H1 (cell line): ENCODE measurements at regions not wholly inside any gene's neighbourhood (a gene's known extent, or its start where the extent isn't known, plus 50 kb on each side); places are given as distances from the start of the nearest gene placed in this dataset.

ENCODE experiments used
- CTCF ChIA-PET: fragments of 300-600 bp; sonication (Branson Sonifier 250); formaldehyde crosslinking; loops from one replicate; lab custom pipeline; 2021; ENCODE audit not compliant: partially characterized antibody; lab: Charles Lee
- POLR2A ChIA-PET: fragments of 300-600 bp; sonication (Branson Sonifier 250); formaldehyde crosslinking; loops from one replicate; lab custom pipeline; 2021; ENCODE audit warnings: inconsistent platforms; ENCODE audit not compliant: partially characterized antibody; lab: Charles Lee
- DNase-seq, 2 experiments: peaks; one replicate each; pipeline versions ENCODE4 v3.0.0 to v3.0.0-alpha.2; 2010 to 2022; ENCODE audit warnings: low spot score in 2 of 2, low read depth in 1 of 2, mixed read lengths in 1 of 2
- FAIRE-seq: peaks from 2 replicates; lab custom pipeline; 2011; peaks lifted over from hg19 to GRCh38; lab: Jason Lieb, UNC
- H2AFZ ChIP-seq: 2 replicates; pipeline ENCODE4 v1.8.1; 2012; ENCODE audit warnings: low read length, inconsistent platforms
- H2AK5ac ChIP-seq: 2 replicates; pipeline ENCODE4 v1.6.1; 2013; ENCODE audit warnings: low read depth, low read length
- H2BK120ac ChIP-seq: replicated peaks from 2 replicates; pipeline ENCODE3; 2013; ENCODE audit warnings: low read depth, low read length, inconsistent platforms
- H2BK12ac ChIP-seq: 2 replicates; pipeline ENCODE4 v1.6.1; 2013; ENCODE audit warnings: low read depth, low read length
- H2BK15ac ChIP-seq: 2 replicates; pipeline ENCODE4 v1.6.1; 2013; ENCODE audit warnings: low read length
- H2BK20ac ChIP-seq: 2 replicates; pipeline ENCODE4 v1.6.1; 2013; ENCODE audit warnings: low read length
- H2BK5ac ChIP-seq: 2 replicates; pipeline ENCODE4 v1.6.1; 2013; ENCODE audit warnings: low read depth, low read length
- H3K14ac ChIP-seq: 2 replicates; pipeline ENCODE4 v1.6.1; 2013; ENCODE audit warnings: inconsistent platforms; ENCODE audit not compliant: insufficient read length
- H3K18ac ChIP-seq: 2 replicates; pipeline ENCODE4 v1.6.1; 2013; ENCODE audit warnings: low read length; ENCODE audit errors: extremely low read depth
- H3K23ac ChIP-seq: 2 replicates; pipeline ENCODE4 v1.6.1; 2013; ENCODE audit warnings: inconsistent platforms; ENCODE audit not compliant: insufficient read length
- H3K23me2 ChIP-seq: 2 replicates; pipeline ENCODE4 v1.6.1; 2013; ENCODE audit warnings: low read depth, low read length
- H3K27ac ChIP-seq: 2 replicates; pipeline ENCODE4 v1.6.1; 2011; ENCODE audit warnings: low read depth, low read length, inconsistent platforms
- H3K27me3 ChIP-seq, 4 experiments: replicated peaks in 1 of 4; 1 replicate in 1 of 4; 2 replicates in 3 of 4; pipeline versions ENCODE4 v1.6.1 to v1.8.1; 2011 to 2013; ENCODE audit warnings: low read length in 3 of 4, mild to moderate bottlenecking in 3 of 4, inconsistent platforms in 2 of 4, mixed read lengths in 2 of 4, moderate library complexity in 1 of 4; ENCODE audit not compliant: control insufficient read depth in 3 of 4, insufficient read depth in 3 of 4; ENCODE audit errors: extremely low read depth in 1 of 4
- H3K36me3 ChIP-seq, 4 experiments: 2 replicates each; pipeline versions ENCODE4 v1.6.1 to v1.8.1; 2011 to 2013; ENCODE audit warnings: mild to moderate bottlenecking in 4 of 4, low read length in 3 of 4, moderate library complexity in 2 of 4, control low read depth in 1 of 4, inconsistent platforms in 1 of 4; ENCODE audit not compliant: insufficient read depth in 4 of 4, control insufficient read depth in 2 of 4
- H3K4ac ChIP-seq: replicated peaks from 2 replicates; pipeline ENCODE3; 2013; ENCODE audit warnings: low read length, low read depth, mixed read lengths, inconsistent platforms; ENCODE audit not compliant: insufficient read length
- H3K4me1 ChIP-seq, 4 experiments: replicated peaks in 1 of 4; 1 replicate in 1 of 4; 2 replicates in 3 of 4; pipeline versions ENCODE4 v1.6.1 to v1.8.1; 2011 to 2013; ENCODE audit warnings: low read length in 3 of 4, inconsistent platforms in 2 of 4, mixed read lengths in 1 of 4; ENCODE audit not compliant: insufficient read depth in 4 of 4, control insufficient read depth in 3 of 4
- H3K4me2 ChIP-seq, 2 experiments: 2 replicates each; pipeline versions ENCODE4 v1.6.1 to v1.8.1; 2011 to 2013; ENCODE audit warnings: low read depth in 2 of 2, low read length in 2 of 2, control low read depth in 1 of 2, inconsistent platforms in 1 of 2, mild to moderate bottlenecking in 1 of 2; ENCODE audit not compliant: insufficient read depth in 1 of 2
- H3K4me3 ChIP-seq, 4 experiments: fragments of 200-600, 300-600 bp in 1 of 4; sonication (generic), shearing (Covaris generic), sonication (Bioruptor Twin) in 1 of 4; 2 replicates each; pipeline versions ENCODE4 v1.5.1 to v1.8.1; 2011 to 2016; ENCODE audit warnings: low read length in 4 of 4, low read depth in 3 of 4, control low read depth in 2 of 4, inconsistent platforms in 2 of 4, mild to moderate bottlenecking in 2 of 4, mixed read lengths in 1 of 4, moderate library complexity in 1 of 4; ENCODE audit not compliant: insufficient read depth in 2 of 4; ENCODE audit errors: extremely low read depth in 1 of 4
- H3K56ac ChIP-seq: replicated peaks from 2 replicates; pipeline ENCODE3; 2013; ENCODE audit warnings: low read depth, mild to moderate bottlenecking, mixed read lengths, low read length, inconsistent platforms; ENCODE audit not compliant: insufficient read length
- H3K79me1 ChIP-seq: 2 replicates; pipeline ENCODE4 v1.6.1; 2013; ENCODE audit warnings: low read depth, low read length, control low read depth
- H3K79me2 ChIP-seq, 2 experiments: 2 replicates each; pipeline versions ENCODE4 v1.6.1 to v1.8.1; 2012 to 2013; ENCODE audit warnings: low read length in 2 of 2, mild to moderate bottlenecking in 2 of 2, inconsistent platforms in 1 of 2; ENCODE audit not compliant: insufficient read depth in 2 of 2, control insufficient read depth in 1 of 2
- H3K9ac ChIP-seq, 4 experiments: replicated peaks in 1 of 4; 1 replicate in 1 of 4; 2 replicates in 3 of 4; pipeline versions ENCODE4 v1.6.1 to v1.8.1; 2011 to 2013; ENCODE audit warnings: low read depth in 3 of 4, low read length in 3 of 4, control low read depth in 2 of 4, mild to moderate bottlenecking in 2 of 4, moderate library complexity in 2 of 4, inconsistent platforms in 1 of 4; ENCODE audit errors: extremely low read depth in 1 of 4
- H3K9me3 ChIP-seq, 2 experiments: 2 replicates each; pipeline versions ENCODE4 v1.6.1 to v1.8.1; 2012 to 2013; ENCODE audit warnings: mild to moderate bottlenecking in 2 of 2, moderate library complexity in 2 of 2, control low read depth in 1 of 2, inconsistent platforms in 1 of 2, low read depth in 1 of 2, low read length in 1 of 2, mixed read lengths in 1 of 2; ENCODE audit not compliant: insufficient read depth in 2 of 2
- H4K20me1 ChIP-seq, 2 experiments: replicated peaks in 1 of 2; 2 replicates each; pipeline versions ENCODE3 to v1.8.1; 2011 to 2013; ENCODE audit warnings: inconsistent platforms in 2 of 2, low read length in 2 of 2, mild to moderate bottlenecking in 1 of 2; ENCODE audit not compliant: insufficient read depth in 2 of 2, control insufficient read depth in 1 of 2
- H4K5ac ChIP-seq: 2 replicates; pipeline ENCODE4 v1.6.1; 2013; ENCODE audit warnings: low read length, low read depth, mixed read lengths, inconsistent platforms; ENCODE audit not compliant: insufficient read length
- H4K8ac ChIP-seq: 2 replicates; pipeline ENCODE4 v1.8.0; 2013; ENCODE audit warnings: mild to moderate bottlenecking, moderate library complexity, low read length, inconsistent platforms; ENCODE audit not compliant: insufficient read depth; ENCODE audit errors: extremely low read depth
- H4K91ac ChIP-seq: replicated peaks from 2 replicates; pipeline ENCODE3; 2013; ENCODE audit warnings: low read length, mixed read lengths, inconsistent platforms; ENCODE audit not compliant: insufficient read length
- CHD1 ChIP-seq: IDR thresholded peaks from 2 replicates; pipeline ENCODE4 v1.6.1; 2012; ENCODE audit warnings: low read depth, low read length, improper control_type of control experiment
- EP300 ChIP-seq, 2 experiments: IDR thresholded peaks; 1 replicate in 1 of 2; 2 replicates in 1 of 2; pipeline ENCODE4 v1.6.1; 2011 to 2012; ENCODE audit warnings: low read depth in 2 of 2, low read length in 2 of 2, mild to moderate bottlenecking in 2 of 2, borderline replicate concordance in 1 of 2, inconsistent platforms in 1 of 2, moderate library complexity in 1 of 2
- EZH2 ChIP-seq: fragments of 200-600 bp; sonication (generic); IDR thresholded peaks from 2 replicates; pipeline ENCODE4 v1.7.1; 2012; ENCODE audit warnings: low read depth, mild to moderate bottlenecking, moderate library complexity, low read length, inconsistent platforms; ENCODE audit not compliant: severe bottlenecking
- GTF2F1 ChIP-seq: IDR thresholded peaks from 2 replicates; pipeline ENCODE4 v1.6.1; 2012; ENCODE audit warnings: low read depth, low read length, improper control_type of control experiment, borderline replicate concordance
- HDAC2 ChIP-seq, 2 experiments: fragments of 300-600 bp in 1 of 2; sonication (generic) in 1 of 2; IDR thresholded peaks; 2 replicates each; pipeline ENCODE4 v1.6.1; 2011 to 2012; ENCODE audit warnings: low read depth in 2 of 2, low read length in 2 of 2, mild to moderate bottlenecking in 2 of 2, moderate library complexity in 2 of 2, borderline replicate concordance in 1 of 2, inconsistent platforms in 1 of 2
- POU5F1 ChIP-seq: IDR thresholded peaks from 2 replicates; pipeline ENCODE4 v1.6.1; 2011; ENCODE audit warnings: low read depth, mild to moderate bottlenecking, low read length, moderate library complexity
- SRF ChIP-seq: IDR thresholded peaks from 2 replicates; pipeline ENCODE4 v1.6.1; 2011; ENCODE audit warnings: mild to moderate bottlenecking, low read depth, low read length, moderate library complexity
- YY1 ChIP-seq: IDR thresholded peaks from 2 replicates; pipeline ENCODE4 v1.6.1; 2011; ENCODE audit warnings: low read depth, mild to moderate bottlenecking, low read length
- WGBS, 2 experiments: shearing (Covaris generic) in 1 of 2; methylation state at CpG; one replicate each; pipeline versions ENCODE4 v1.1.6 to v1.1.7; 2013 to 2015; ENCODE audit warnings: low lambda C conversion rate in 2 of 2, mixed read lengths in 2 of 2, inconsistent platforms in 1 of 2, low coverage in 1 of 2, missing lambda C conversion rate in 1 of 2; ENCODE audit not compliant: insufficient replicate concordance in 2 of 2, insufficient coverage in 1 of 2, insufficient read length in 1 of 2; ENCODE audit errors: extremely low coverage in 1 of 2, missing lambda C conversion rate in 1 of 2; 5-methylcytosine and 5-hydroxymethylcytosine counted together

DNA sequence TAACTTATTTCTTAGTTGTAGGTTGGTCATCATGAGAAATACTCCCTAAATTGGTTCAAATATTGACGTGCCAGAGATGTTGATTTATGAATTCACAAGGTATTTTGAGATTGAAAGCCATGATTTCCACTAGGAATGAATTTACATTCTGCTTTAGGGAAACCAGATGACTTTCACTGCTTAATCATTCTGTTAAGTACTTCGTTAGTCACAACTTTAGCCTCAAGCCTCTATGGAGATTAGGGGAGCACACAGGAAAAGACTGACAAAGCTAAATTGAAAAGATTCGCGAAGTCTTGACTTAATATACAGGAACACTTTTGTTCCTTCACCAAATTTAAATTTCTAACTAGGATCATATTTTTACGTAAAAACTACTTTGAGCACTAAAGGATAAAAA lies 250.4 kb upstream of the CACNA2D1 start:
- no peak overlapping the region for H2BK5ac ChIP-seq
- no peaks in the 10 kb centered on the region for H3K4me1 ChIP-seq
- TF ChIP-seq POU5F1 (no peak), YY1 (no peak), GTF2F1 (no peak), HDAC2 (IDR thresholded peaks at IDR 0.05; ENCODE audit: borderline replicate concordance in 1 of 2, low read depth in 2 of 2, low read length in 2 of 2) (no peak), CHD1 (no peak), SRF (no peak), EZH2 (no peak), EP300 (IDR thresholded peaks at IDR 0.05; ENCODE audit: borderline replicate concordance in 1 of 2, low read depth in 2 of 2, low read length in 2 of 2) (no peak)
- H4K20me1 ChIP-seq = no peaks in the 10 kb centered on the region
- no peak overlapping the region for H3K14ac ChIP-seq
- H2BK120ac ChIP-seq = no peak overlapping the region
- FAIRE-seq (no peak), DNase-seq (no peak)
- no peaks in the 10 kb centered on the region for H3K9me3 ChIP-seq
- WGBS, 2 experiments = 92% methylated on average over 5 of the region's 5 CpGs; no CpG with 5 or more reads in 1 of the 2 experiments
- H4K5ac ChIP-seq = no peak overlapping the region
- no peak overlapping the region for H2BK20ac ChIP-seq
- no peaks in the 10 kb centered on the region for H3K36me3 ChIP-seq
- H3K23ac ChIP-seq = no peak overlapping the region
- H3K79me2 ChIP-seq = no peaks in the 10 kb centered on the region
- H3K4ac ChIP-seq = no peak overlapping the region
- no peak overlapping the region for H3K4me3 ChIP-seq
- no peak overlapping the region for H2AFZ ChIP-seq
- H3K4me2 ChIP-seq = no peak overlapping the region
- H3K27me3 ChIP-seq = no peaks in the 10 kb centered on the region
- no peak overlapping the region for H3K56ac ChIP-seq
- H3K27ac ChIP-seq = no peak overlapping the region
- no peak overlapping the region for H4K8ac ChIP-seq
- no peak overlapping the region for H2BK12ac ChIP-seq
- no peaks in the 10 kb centered on the region for H3K79me1 ChIP-seq
- H3K9ac ChIP-seq = no peak overlapping the region
- no peak overlapping the region for H3K18ac ChIP-seq
- no peaks in the 10 kb centered on the region for H3K23me2 ChIP-seq
- no peak overlapping the region for H2AK5ac ChIP-seq
- H4K91ac ChIP-seq = no peak overlapping the region
- no peak overlapping the region for H2BK15ac ChIP-seq
- ChIA-PET POLR2A (interaction anchor here (0.7 kb wide), 1 partner anchor 29 kb away, joined by 3 read pairs; no protein-coding TSS in a partner anchor), CTCF (no interaction called here)
